NCI-H526 (cell line): ENCODE measurements at regions not wholly inside any gene's neighbourhood (a gene's known extent, or its start where the extent isn't known, plus 50 kb on each side); places are given as distances from the start of the nearest gene placed in this dataset.
"Not testable (repeated sequence)": the region's sequence is repeated elsewhere in the genome, so short reads cannot be mapped to it uniquely, and the experiment has no call there.

Experiments used
- DNase-seq, 2 experiments: peaks; one replicate each; lab custom pipeline; 2025; lab: John Stamatoyannopoulos, UW

GRCh38 chr2:145787597-145788361, 1267.9 kb upstream of the ZEB2 start:
- DNase-seq, result not testable (repeated sequence)

DNA sequence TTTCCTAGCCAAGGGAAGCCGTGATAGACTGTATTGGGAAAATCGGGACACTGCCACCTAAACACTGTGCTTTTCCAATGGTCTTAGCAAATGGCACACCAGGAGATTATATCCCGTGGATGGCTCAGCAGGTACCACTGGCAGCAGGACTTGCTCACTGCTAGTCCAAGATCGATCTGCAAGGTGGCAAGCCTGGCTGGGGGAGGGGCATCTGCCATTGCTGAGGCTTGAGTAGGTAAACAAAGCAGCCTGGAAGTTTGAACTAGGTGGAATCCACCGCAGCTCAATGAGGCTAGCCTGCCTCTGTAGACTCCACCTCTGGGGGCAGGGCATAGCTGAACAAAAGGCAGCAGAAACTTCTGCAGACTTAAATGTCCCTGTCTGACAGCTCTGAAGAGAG, 1262.7 kb upstream of the ZEB2 start:
- not testable (repeated sequence) for DNase-seq

DNA sequence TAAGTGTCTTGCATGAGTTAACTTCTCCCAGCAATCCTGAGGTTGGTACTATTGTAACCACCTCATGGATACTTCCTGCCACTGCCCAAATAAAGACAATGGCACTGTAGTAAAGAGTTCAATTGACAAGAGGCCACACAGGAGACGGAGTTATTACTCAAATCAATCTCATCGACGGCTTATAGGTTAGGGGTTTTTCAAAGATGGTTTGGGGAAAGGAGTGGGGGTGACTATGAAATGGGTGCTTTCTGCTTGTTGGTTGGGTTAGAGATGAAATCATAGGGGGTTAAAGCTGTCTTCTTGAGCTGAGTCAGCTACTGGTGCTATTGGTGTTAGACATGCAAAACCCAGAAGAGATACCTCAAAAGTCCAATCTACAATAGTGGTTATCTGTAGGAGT, 1258.0 kb upstream of the ZEB2 start:
- DNase-seq, result no peak

DNA sequence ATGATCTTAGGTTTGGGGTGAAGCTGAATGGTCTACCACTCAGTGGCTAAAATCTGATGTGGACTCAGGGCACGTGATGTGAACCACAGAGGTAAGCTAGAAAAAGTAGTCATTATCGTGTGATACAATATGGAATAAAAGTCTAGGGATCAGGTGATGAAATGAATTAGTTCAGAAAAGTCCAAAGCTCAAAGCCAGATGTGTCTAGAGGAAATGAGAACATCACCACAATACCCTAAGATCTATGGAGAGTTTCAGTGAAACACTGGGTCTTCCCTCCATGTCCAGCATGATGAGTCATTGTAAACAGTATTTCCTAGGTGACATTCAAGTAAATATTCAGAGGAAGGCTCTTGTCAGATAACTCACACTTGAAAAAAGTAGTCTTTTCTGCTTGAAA, 1257.4 kb upstream of the ZEB2 start:
- DNase-seq, result no peak

- DNase-seq, result no peak
Measured at GRCh38 chr2:145775591-145775990, 1255.7 kb upstream of the ZEB2 start.

- DNase-seq, result no peak
Measured at GRCh38 chr2:145771525-145771924, 1251.6 kb upstream of the ZEB2 start.

GRCh38 chr2:145769011-145769716, 1249.2 kb upstream of the ZEB2 start:
- peak in 1 of 2 experiments; percentile 8 for DNase-seq

DNA sequence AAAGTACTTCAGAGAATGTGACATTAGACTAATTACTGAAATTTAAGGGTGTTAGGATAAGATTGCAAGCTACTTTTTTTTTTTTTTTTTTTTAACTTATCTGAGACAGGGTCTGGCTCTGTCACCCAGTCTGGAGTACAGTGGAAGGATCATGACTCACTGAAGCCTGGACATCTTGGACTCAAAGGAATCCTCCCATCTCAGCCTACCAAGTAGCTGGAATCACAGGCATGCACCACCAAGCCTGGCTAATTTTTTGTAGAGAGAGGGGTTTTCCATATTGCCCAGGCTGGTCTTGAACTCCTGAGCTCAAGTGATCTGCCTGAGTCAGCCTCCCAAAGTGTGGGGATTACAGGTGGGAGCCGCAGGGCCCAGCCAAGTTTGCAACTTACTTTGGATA, 1246.0 kb upstream of the ZEB2 start:
- no peak for DNase-seq

DNA sequence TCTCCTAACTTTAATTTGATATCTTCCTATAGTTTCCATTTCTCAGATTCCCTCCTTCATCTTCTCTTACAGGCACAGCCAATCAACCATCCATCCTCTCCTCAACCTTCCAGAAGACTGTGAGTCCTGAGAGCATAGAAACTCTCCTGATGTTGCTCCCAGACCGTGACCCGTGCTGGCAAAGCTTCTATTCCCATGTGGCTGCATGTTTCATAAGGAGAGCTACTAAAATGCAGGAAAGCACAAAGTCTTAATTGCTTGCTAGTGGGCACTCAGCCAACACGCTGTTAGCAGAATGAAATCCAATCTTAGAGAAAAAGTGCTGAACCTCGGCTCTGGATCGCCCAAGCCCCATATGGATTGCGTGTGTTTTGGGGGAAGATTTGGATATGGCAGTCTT, 1244.7 kb upstream of the ZEB2 start:
- DNase-seq, result no peak

- no peak for DNase-seq
Measured at GRCh38 chr2:145760781-145761649, 1241.1 kb upstream of the ZEB2 start.

DNA sequence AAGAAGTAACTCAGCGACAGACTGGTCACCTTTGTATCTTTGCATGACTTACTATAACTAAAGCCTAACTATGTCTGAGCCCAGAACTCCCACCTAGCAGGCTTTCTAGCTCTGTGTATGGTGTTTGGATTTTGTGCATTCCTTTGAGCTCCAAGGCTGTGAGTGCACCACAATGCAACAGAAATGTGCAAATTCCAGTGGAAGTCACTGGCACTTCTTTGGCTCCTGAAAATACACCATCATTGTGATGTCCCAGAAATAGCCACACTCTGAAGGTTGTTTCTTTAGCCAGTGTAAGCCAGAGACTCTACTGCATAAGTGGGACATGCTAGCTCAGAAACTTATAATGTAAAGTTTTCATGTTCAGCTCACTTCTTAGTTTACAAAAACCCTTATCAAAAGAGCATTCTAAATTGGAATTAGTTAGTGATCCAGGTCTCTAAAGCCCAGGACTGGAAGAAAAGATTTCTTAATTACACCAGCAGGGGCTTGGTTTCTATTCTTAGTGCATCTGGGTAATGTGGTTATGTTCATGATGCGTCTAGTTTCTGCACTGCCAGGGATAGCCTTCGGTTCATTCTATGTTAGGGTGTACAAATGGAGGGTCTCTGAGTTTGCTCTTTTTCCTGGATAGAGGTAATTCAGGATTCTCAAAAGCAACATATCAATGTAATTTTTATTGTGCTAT, 1239.5 kb upstream of the ZEB2 start:
- no peak for DNase-seq

GRCh38 chr2:145757503-145758246, 1237.8 kb upstream of the ZEB2 start:
- DNase-seq, result no peak

DNA sequence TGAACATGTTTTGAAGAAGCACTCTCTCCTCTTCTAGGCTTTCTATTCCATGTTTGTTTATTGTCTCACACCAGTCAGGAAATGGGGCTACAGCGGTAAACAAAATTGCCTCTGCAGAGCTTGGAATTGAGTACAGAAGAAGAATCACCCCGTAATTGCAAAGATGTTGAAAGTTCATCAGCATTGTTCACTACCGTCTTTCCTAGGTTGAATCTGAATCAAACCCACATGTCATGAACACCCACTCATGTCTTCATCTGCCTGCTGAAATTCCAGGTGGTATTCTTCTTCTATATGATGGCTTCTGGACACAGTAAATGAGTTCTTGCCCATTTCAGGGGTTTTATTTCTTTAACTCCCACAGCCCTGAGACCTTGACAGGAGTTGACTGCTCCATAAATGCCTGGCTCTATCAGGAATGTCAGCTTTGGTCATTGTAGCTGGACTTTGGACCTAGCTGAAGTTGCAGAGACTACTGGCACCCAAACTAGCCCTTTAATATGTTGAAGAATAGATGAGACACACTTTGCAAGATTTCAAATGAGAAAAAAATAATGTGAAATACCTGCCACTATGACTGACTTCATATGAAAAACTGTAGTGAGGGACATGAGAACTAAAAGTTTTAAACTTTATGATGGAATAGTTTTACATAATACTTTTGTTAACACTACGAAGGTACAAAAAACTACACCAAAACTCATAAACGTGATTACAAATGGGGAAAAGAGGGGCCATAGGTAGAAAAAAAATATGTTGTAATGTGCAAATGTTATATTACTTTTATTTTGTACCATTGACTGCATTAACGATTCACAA, 1235.3 kb upstream of the ZEB2 start:
- DNase-seq, result no peak

DNA sequence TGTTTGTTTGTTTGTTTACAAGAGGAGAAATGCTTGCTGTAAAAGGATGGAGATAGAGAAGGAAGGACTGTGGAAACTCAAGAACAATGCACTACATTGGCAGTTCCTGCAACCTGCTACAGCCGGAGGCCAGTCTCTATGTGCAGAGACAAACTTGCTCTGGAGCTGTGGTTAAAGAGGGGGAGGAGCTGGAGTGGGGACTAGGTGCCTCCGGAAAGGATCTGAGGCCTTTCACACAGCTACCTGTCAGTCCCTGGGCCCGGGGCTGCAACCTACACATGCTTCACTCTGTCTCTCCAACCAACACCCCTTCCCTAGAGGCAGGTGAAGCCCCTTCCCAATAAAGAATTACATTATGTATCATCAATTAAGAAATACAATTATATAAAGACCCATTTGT, 1234.0 kb upstream of the ZEB2 start:
- DNase-seq, result no peak

DNA sequence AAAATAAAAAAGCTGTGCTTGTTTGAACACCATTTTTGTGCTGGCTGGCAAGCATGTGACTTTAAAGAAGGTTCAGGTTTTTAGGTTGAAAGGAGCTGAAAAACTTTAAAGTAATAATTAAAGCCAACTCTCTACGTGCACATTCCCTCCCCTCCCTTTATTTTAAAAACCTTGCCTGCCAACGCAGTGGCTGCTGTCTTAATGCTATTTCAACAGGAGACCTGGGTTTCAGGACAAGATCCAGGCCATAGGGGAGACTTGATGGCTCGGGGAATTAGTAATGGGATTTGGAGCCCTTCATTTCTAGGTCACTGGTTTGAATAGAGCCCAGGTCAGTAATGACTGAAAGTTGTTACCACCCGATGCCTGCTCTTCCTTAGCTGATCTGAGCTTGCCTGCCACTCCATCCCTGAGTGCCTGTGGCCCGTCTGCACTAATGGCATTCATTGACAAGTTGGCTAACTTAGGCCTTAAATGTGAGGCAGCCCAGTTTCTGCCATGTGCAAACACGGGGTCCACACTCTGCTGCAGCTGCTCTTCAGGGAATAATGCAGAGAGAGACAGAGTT, 1233.2 kb upstream of the ZEB2 start:
- no peak for DNase-seq

GRCh38 chr2:145752091-145752806, 1232.3 kb upstream of the ZEB2 start:
- peak; percentile 49 to 72 for DNase-seq

DNA sequence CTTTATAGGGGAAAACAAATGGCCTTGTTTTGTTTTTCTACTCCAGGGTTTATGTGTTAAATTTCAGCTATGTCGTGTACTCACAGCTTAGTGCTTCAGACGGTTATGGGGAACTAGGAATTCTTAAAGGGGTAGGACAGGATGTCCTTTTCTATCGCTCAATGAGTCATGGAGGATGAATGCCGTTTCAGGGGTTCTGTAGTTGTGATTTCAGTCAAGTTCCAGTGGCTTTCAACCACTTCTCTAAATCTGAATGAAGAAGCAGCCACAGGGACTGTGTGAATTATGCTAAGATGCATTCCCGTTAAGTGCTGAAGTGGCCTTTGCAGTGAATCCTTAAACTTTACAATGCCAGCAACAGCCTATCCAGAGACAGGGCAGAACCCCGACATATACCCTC, 1231.7 kb upstream of the ZEB2 start:
- no peak for DNase-seq

DNA sequence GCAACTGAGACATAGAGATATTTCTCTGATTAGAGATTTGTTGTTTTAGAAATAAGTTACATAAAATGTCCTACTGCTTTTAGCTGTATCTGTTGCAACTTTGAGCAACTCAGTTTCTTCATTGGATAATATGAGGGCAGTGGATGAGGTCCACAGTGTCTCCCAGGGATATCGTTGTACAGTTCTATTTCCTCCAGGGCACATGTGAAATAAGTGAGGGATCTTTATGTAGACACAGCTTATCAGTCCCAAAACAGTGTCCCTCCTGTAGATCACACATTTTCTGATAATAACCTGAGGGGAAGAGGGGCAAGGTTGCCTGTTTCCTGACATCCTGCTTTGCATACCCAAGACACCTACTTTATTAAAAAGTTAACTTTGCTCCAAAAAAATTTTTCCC, 1231.2 kb upstream of the ZEB2 start:
- DNase-seq, result no peak

- no peak for DNase-seq
Measured at GRCh38 chr2:145750612-145751011, 1230.7 kb upstream of the ZEB2 start.
